Trophoblast cell (in vitro differentiated cells and primary cell): ENCODE measurements at regions not wholly inside any gene's neighbourhood (a gene's known extent, or its start where the extent isn't known, plus 50 kb on each side); places are given as distances from the start of the nearest gene placed in this dataset.

Source experiments
- DNase-seq, 2 donors: peaks; one replicate each; pipeline ENCODE4 v3.0.0-alpha.2; 2016
- H2AFZ ChIP-seq: 2 replicates; pipeline ENCODE4 v1.6.1; 2013; ENCODE audit warnings: low read length, moderate library complexity, mild to moderate bottlenecking; ENCODE audit not compliant: insufficient read depth, poor library complexity
- H2AK5ac ChIP-seq: 2 replicates; pipeline ENCODE4 v1.6.1; 2013; ENCODE audit warnings: mild to moderate bottlenecking, low read length
- H2BK120ac ChIP-seq: 2 replicates; pipeline ENCODE4 v1.6.1; 2013; ENCODE audit warnings: low read length, mild to moderate bottlenecking, moderate library complexity; ENCODE audit not compliant: insufficient read depth, poor library complexity
- H2BK12ac ChIP-seq: 2 replicates; pipeline ENCODE4 v1.6.1; 2013; ENCODE audit warnings: mild to moderate bottlenecking, low read length, moderate library complexity
- H2BK5ac ChIP-seq: 2 replicates; pipeline ENCODE4 v1.6.1; 2013; ENCODE audit warnings: low read length, low read depth, moderate library complexity, mild to moderate bottlenecking; ENCODE audit not compliant: poor library complexity
- H3K14ac ChIP-seq: 2 replicates; pipeline ENCODE4 v1.6.1; 2013; ENCODE audit warnings: mild to moderate bottlenecking, low read length
- H3K18ac ChIP-seq: 2 replicates; pipeline ENCODE4 v1.6.1; 2013; ENCODE audit warnings: mild to moderate bottlenecking, low read length
- H3K23ac ChIP-seq: 2 replicates; pipeline ENCODE4 v1.6.1; 2013; ENCODE audit warnings: low read length
- H3K27ac ChIP-seq: 2 replicates; pipeline ENCODE4 v1.5.1; 2013; ENCODE audit warnings: low read depth, mild to moderate bottlenecking, inconsistent platforms, low read length, moderate library complexity
- H3K27me3 ChIP-seq: 2 replicates; pipeline ENCODE4 v1.6.1; 2013; ENCODE audit warnings: inconsistent platforms, mild to moderate bottlenecking, low read length, moderate library complexity; ENCODE audit not compliant: insufficient read depth
- H3K36me3 ChIP-seq, 2 experiments: 1 replicate in 1 of 2; 2 replicates in 1 of 2; pipeline ENCODE4 v1.6.1; 2013; ENCODE audit warnings: low read length in 2 of 2, mild to moderate bottlenecking in 2 of 2, moderate library complexity in 1 of 2; ENCODE audit not compliant: insufficient read depth in 2 of 2, control insufficient read depth in 1 of 2
- H3K4ac ChIP-seq: 2 replicates; pipeline ENCODE4 v1.6.1; 2013; ENCODE audit warnings: low read depth, mild to moderate bottlenecking, low read length, moderate library complexity
- H3K4me1 ChIP-seq, 2 experiments: 1 replicate in 1 of 2; 2 replicates in 1 of 2; pipeline ENCODE4 v1.6.1; 2013; ENCODE audit warnings: low read length in 2 of 2, mild to moderate bottlenecking in 2 of 2, moderate library complexity in 1 of 2; ENCODE audit not compliant: insufficient read depth in 2 of 2, control insufficient read depth in 1 of 2
- H3K4me2 ChIP-seq: 2 replicates; pipeline ENCODE4 v1.6.1; 2013; ENCODE audit warnings: inconsistent platforms, mild to moderate bottlenecking, low read length, moderate library complexity
- H3K4me3 ChIP-seq: 2 replicates; pipeline ENCODE4 v1.5.1; 2013; ENCODE audit warnings: mild to moderate bottlenecking, low read depth, low read length, inconsistent platforms
- H3K79me1 ChIP-seq: one replicate; pipeline ENCODE4 v1.6.1; 2013; ENCODE audit warnings: low read length
- H3K79me2 ChIP-seq: 2 replicates; pipeline ENCODE4 v1.6.1; 2013; ENCODE audit warnings: low read length, mild to moderate bottlenecking; ENCODE audit not compliant: control insufficient read depth, insufficient read depth, poor library complexity
- H3K9ac ChIP-seq: 2 replicates; pipeline ENCODE4 v1.6.1; 2013; ENCODE audit warnings: mild to moderate bottlenecking, low read length
- H3K9me3 ChIP-seq: 2 replicates; pipeline ENCODE4 v1.6.1; 2013; ENCODE audit warnings: low read depth, mild to moderate bottlenecking, control low read depth, inconsistent platforms, low read length; ENCODE audit not compliant: insufficient read depth
- H4K12ac ChIP-seq: 2 replicates; pipeline ENCODE4 v1.6.1; 2013; ENCODE audit warnings: low read depth, mild to moderate bottlenecking, low read length, moderate library complexity
- H4K8ac ChIP-seq: 2 replicates; pipeline ENCODE4 v1.6.1; 2013; ENCODE audit warnings: low read depth, mild to moderate bottlenecking, low read length, moderate library complexity
- H4K91ac ChIP-seq: one replicate; pipeline ENCODE4 v1.6.1; 2013; ENCODE audit warnings: low read depth, mild to moderate bottlenecking, low read length, moderate library complexity
- WGBS: extraction: QIAGEN DNeasy Blood & Tissue Kit; methylation state at CpG from one replicate; pipeline ENCODE4 v1.1.7; 2013; ENCODE audit warnings: missing lambda C conversion rate; ENCODE audit not compliant: insufficient read length, insufficient coverage; ENCODE audit errors: extremely low coverage; 5-methylcytosine and 5-hydroxymethylcytosine counted together

DNA sequence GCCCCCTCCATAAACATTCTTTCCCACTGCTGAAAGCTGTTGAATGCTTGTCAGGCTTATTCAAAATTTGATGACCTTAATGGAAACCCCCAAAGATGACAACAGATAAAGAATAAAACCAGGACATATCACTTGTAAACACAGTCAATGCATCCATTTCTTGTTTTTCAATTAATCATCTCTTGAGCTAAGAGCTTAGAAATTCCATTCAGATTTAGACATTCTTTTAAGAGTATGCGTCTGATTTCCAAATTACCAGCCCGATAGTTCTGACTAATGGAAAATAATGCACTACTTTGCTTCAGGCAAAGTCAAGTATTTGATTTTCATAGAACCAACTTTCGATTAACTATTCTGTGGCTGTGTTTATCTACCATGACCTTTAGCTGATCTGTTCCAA, 100.6 kb upstream of the RUNX1 start:
- Histone ChIP-seq H2AK5ac (no peak overlapping the region), H2BK120ac (no peak overlapping the region), H3K27me3 (no peaks in the 10 kb centered on the region), H4K91ac (no peak overlapping the region), H4K12ac (no peak overlapping the region), H3K4me2 (no peak overlapping the region), H3K9me3 (no peaks in the 10 kb centered on the region), H3K79me2 (no peaks in the 10 kb centered on the region), H3K27ac (no peak overlapping the region), H3K4me1 (no peaks in the 10 kb centered on the region), H2AFZ (no peak overlapping the region), H4K8ac (no peak overlapping the region), H3K36me3 (no peaks in the 10 kb centered on the region), H2BK12ac (no peak overlapping the region), H3K79me1 (no peaks in the 10 kb centered on the region), H3K23ac (no peak overlapping the region), H3K4me3 (no peak overlapping the region), H2BK5ac (no peak overlapping the region), H3K9ac (no peak overlapping the region), H3K18ac (no peak overlapping the region), H3K14ac (no peak overlapping the region), H3K4ac (no peak overlapping the region)
- peak in 1 of 2 donors; percentile 31 for DNase-seq
- WGBS, result no CpG with 5 or more reads among the region's 3 CpGs

- H3K4ac ChIP-seq, result no peak overlapping the region
- H3K27me3 ChIP-seq, result no peaks in the 10 kb centered on the region
- no peaks in the 10 kb centered on the region for H3K36me3 ChIP-seq
- no peaks in the 10 kb centered on the region for H3K79me1 ChIP-seq
- H3K4me2 ChIP-seq, result no peak overlapping the region
- no CpG with 5 or more reads among the region's 4 CpGs for WGBS
- no peaks in the 10 kb centered on the region for H3K9me3 ChIP-seq
- no peak overlapping the region for H2AK5ac ChIP-seq
- no peak overlapping the region for H4K12ac ChIP-seq
- no peak overlapping the region for H2BK5ac ChIP-seq
- no peak overlapping the region for H3K4me3 ChIP-seq
- H2AFZ ChIP-seq, result no peak overlapping the region
- no peak overlapping the region for H2BK120ac ChIP-seq
- no peak overlapping the region for H3K23ac ChIP-seq
- no peak overlapping the region for H4K8ac ChIP-seq
- H3K14ac ChIP-seq, result no peak overlapping the region
- H3K79me2 ChIP-seq, result no peaks in the 10 kb centered on the region
- no peak overlapping the region for H2BK12ac ChIP-seq
- H3K9ac ChIP-seq, result no peak overlapping the region
- H4K91ac ChIP-seq, result no peak overlapping the region
- H3K18ac ChIP-seq, result no peak overlapping the region
- DNase-seq, result no peak
- H3K27ac ChIP-seq, result no peak overlapping the region
- no peaks in the 10 kb centered on the region for H3K4me1 ChIP-seq
Measured at GRCh38 chr21:35147439-35147838, 98.3 kb upstream of the RUNX1 start.

DNA sequence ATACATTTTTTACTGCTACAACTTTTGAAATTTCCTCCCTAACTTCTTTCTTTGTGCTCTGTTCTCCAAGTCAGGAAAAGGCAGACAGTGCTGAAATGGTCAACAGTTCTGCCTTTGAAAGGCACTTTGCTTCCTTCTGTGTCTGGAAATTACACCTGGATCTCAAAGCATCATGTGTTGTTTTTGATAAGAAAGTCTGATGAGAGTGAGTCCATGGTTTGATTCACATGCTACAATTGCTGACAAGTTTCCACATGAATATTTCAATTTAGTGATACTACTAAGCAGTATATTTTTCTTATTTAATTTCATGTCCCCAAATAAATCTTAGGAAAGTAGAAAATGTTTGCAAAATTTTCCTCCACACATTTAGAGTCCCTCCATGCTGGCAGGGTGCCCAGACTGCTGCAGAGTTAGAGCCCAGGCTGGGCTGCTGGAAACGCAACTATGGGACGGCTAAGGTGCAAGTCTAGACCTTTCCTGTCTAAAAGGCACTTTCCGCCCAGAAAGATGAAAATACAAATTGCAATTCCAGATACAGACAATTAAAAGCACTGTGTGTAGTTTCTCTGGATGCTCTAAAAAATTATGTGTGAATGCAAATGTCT, 96.6 kb upstream of the RUNX1 start:
- no CpG with 5 or more reads among the region's 3 CpGs for WGBS
- Histone ChIP-seq H3K36me3 (no peaks in the 10 kb centered on the region), H2BK5ac (no peak overlapping the region)

DNA sequence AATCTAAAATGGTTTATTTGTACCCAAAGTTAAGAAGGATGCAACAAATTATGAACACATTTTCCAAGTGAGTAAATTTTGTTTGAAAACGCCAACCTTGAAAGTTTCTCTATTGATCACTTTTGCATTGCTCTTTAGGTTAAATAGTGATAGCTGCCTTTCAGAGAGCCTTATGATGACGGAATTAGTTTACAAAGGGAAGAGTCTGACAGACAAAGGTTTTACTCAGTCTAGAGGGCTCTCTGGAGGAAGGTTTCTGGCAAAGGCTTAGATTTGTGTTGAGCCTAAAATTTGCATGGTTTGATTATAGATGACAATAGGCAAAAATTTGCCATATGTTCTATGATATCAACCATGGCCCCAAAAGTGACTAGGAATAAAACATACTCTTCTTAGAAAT, 95.9 kb upstream of the RUNX1 start:
- Histone ChIP-seq H3K27ac (no peak overlapping the region), H3K4ac (no peak overlapping the region), H3K4me3 (no peak overlapping the region), H3K4me1 (no peaks in the 10 kb centered on the region), H4K8ac (no peak overlapping the region), H3K4me2 (no peak overlapping the region), H2AK5ac (no peak overlapping the region), H3K27me3 (no peaks in the 10 kb centered on the region), H3K18ac (no peak overlapping the region), H4K91ac (no peak overlapping the region), H3K36me3 (no peaks in the 10 kb centered on the region), H2AFZ (no peak overlapping the region), H2BK12ac (no peak overlapping the region), H2BK120ac (no peak overlapping the region), H3K9me3 (no peaks in the 10 kb centered on the region), H3K23ac (no peak overlapping the region), H3K79me2 (no peaks in the 10 kb centered on the region), H3K79me1 (no peaks in the 10 kb centered on the region), H3K14ac (no peak overlapping the region), H3K9ac (no peak overlapping the region), H2BK5ac (no peak overlapping the region), H4K12ac (no peak overlapping the region)
- WGBS, result no CpG with 5 or more reads among the region's 2 CpGs
- DNase-seq, result no peak

More for the DNA sequence above, 96.6 kb upstream of the RUNX1 start:
- Histone ChIP-seq H3K4me3 (no peak overlapping the region), H3K18ac (no peak overlapping the region), H3K4ac (no peak overlapping the region), H2BK12ac (no peak overlapping the region), H3K79me2 (no peaks in the 10 kb centered on the region), H3K9ac (no peak overlapping the region), H4K91ac (no peak overlapping the region), H3K27me3 (no peaks in the 10 kb centered on the region), H3K4me1 (no peaks in the 10 kb centered on the region), H2AK5ac (no peak overlapping the region), H3K79me1 (no peaks in the 10 kb centered on the region), H3K27ac (no peak overlapping the region), H3K9me3 (no peaks in the 10 kb centered on the region), H3K4me2 (no peak overlapping the region), H4K8ac (no peak overlapping the region), H2BK120ac (no peak overlapping the region), H3K14ac (no peak overlapping the region), H2AFZ (no peak overlapping the region), H3K23ac (no peak overlapping the region), H4K12ac (no peak overlapping the region)
- DNase-seq, result no peak
